ENCODE measurements at regions not wholly inside any gene's neighbourhood (a gene's known extent, or its start where the extent isn't known, plus 50 kb on each side); places are given as distances from the start of the nearest gene placed in this dataset.

DNA sequence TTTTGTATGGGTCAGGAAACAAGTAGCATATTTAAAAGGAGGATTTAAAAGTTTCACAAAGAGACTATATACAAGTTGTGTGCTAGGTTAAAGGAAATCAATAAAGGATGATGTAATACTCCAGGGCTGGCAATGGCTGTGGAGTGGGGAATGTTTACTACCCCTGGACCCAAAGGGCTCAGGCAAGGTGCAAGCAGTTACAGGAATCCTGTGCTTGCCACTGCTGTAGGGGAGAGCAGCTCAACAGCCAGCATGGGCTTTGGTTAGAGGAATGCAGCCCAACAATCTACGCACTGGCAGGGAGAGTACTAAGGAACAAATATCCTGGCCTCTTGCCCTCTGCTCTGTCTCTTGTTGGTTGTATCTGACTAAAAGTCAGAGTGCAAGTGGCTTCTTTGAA lies 1642.2 kb downstream of the KHDRBS2 start:
- no peak overlapping the region for H2BK12ac ChIP-seq (ENCODE audit: insufficient read length, low read depth, low read length)
- no peaks in the 10 kb centered on the region for H3K4me1 ChIP-seq (ENCODE audit: insufficient read depth, low read length)
- H3K27ac Mint-ChIP-seq: 0 out of 7 replicates have a peak overlapping the region, but pooled peaks of 1 of the 3 experiments have one; percentile 68
- H3K4me1 Mint-ChIP-seq: peaks cover 0 to 5% of the 10 kb centered on the region in 2 experiments; a peak in 2 of 4 replicates
- H3T11ph ChIP-seq (ENCODE audit: low read length): no peak overlapping the region
- H3K18ac ChIP-seq (ENCODE audit: insufficient read length, low read depth, low read length): no peak overlapping the region
- H3K27me3 ChIP-seq (ENCODE audit: insufficient read depth, low read length): no peaks in the 10 kb centered on the region
- no peak overlapping the region for H2AK5ac ChIP-seq (ENCODE audit: insufficient read length, low read length)
- H3K36me3 Mint-ChIP-seq (ENCODE audit: insufficient read depth in 1 of 3, low read depth in 3 of 3): no peaks in the 10 kb centered on the region; a peak in 1 of 7 replicates
- H2BK120ac ChIP-seq (ENCODE audit: low read depth, low read length, poor library complexity, severe bottlenecking): no peak overlapping the region
- H3K23ac ChIP-seq (ENCODE audit: insufficient read length, low read depth, low read length): no peak overlapping the region
- no peaks in the 10 kb centered on the region for H3K23me2 ChIP-seq (ENCODE audit: insufficient read length, low read depth, low read length, poor library complexity, severe bottlenecking)
- no peak overlapping the region for H3K14ac ChIP-seq (ENCODE audit: insufficient read depth, low read length)
- H3K27ac ChIP-seq (ENCODE audit: insufficient read length, low read depth, low read length): no peak overlapping the region
- peaks cover 0 to 7% of the 10 kb centered on the region in 2 experiments; a peak in 3 of 5 replicates for H3K9me3 Mint-ChIP-seq
- H3K9me3 ChIP-seq (ENCODE audit: control insufficient read depth, low read depth, low read length): no peaks in the 10 kb centered on the region
- no peak overlapping the region for H3K9ac ChIP-seq (ENCODE audit: extremely low read depth, insufficient read length, low read length)
- no peak overlapping the region for H3K4me2 ChIP-seq (ENCODE audit: insufficient read depth, insufficient read length, low read length)
- H3K4ac ChIP-seq (ENCODE audit: low read depth, low read length): no peak overlapping the region
- H4K8ac ChIP-seq (replicated peaks; ENCODE audit: insufficient read length, low read depth, low read length): no peak overlapping the region
- H3K4me3 Mint-ChIP-seq: no peak overlapping the region
- WGBS (ENCODE audit: extremely low coverage, insufficient read length, low lambda C conversion rate): no CpG with 5 or more reads among the region's 1 CpG
- no peak overlapping the region for H2BK20ac ChIP-seq (ENCODE audit: low read depth, low read length, poor library complexity, severe bottlenecking)
- TF ChIP-seq, protein P1, sequence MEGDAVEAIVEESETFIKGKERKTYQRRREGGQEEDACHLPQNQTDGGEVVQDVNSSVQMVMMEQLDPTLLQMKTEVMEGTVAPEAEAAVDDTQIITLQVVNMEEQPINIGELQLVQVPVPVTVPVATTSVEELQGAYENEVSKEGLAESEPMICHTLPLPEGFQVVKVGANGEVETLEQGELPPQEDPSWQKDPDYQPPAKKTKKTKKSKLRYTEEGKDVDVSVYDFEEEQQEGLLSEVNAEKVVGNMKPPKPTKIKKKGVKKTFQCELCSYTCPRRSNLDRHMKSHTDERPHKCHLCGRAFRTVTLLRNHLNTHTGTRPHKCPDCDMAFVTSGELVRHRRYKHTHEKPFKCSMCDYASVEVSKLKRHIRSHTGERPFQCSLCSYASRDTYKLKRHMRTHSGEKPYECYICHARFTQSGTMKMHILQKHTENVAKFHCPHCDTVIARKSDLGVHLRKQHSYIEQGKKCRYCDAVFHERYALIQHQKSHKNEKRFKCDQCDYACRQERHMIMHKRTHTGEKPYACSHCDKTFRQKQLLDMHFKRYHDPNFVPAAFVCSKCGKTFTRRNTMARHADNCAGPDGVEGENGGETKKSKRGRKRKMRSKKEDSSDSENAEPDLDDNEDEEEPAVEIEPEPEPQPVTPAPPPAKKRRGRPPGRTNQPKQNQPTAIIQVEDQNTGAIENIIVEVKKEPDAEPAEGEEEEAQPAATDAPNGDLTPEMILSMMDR (conservative IDR thresholded peaks at IDR 0.05): no peak
- DNase-seq: peak; percentile 32
- no peaks in the 10 kb centered on the region for H3K79me2 ChIP-seq (ENCODE audit: insufficient read depth, low read length)
- no peak overlapping the region for H4K5ac ChIP-seq (ENCODE audit: insufficient read length, low read depth, low read length)
- H3K27me3 Mint-ChIP-seq (ENCODE audit: low read depth): no peaks in the 10 kb centered on the region
- no peaks in the 10 kb centered on the region for H3K79me1 ChIP-seq (ENCODE audit: insufficient read depth, low read depth, low read length, poor library complexity, severe bottlenecking)
- H2BK5ac ChIP-seq (ENCODE audit: insufficient read length, low read length): no peak overlapping the region
- H4K91ac ChIP-seq (ENCODE audit: insufficient read length, low read depth, low read length): no peak overlapping the region
- H4K20me1 ChIP-seq (ENCODE audit: control insufficient read depth, insufficient read depth, insufficient read length): no peaks in the 10 kb centered on the region
- no peak overlapping the region for H3K56ac ChIP-seq (ENCODE audit: insufficient read length, low read depth, low read length)
- no peak overlapping the region for H2BK15ac ChIP-seq (ENCODE audit: low read depth, low read length)
- no peak overlapping the region for H2AFZ ChIP-seq (ENCODE audit: low read length)
